ENCODE measurements at regions not wholly inside any gene's neighbourhood (a gene's known extent, or its start where the extent isn't known, plus 50 kb on each side); places are given as distances from the start of the nearest gene placed in this dataset.

DNA sequence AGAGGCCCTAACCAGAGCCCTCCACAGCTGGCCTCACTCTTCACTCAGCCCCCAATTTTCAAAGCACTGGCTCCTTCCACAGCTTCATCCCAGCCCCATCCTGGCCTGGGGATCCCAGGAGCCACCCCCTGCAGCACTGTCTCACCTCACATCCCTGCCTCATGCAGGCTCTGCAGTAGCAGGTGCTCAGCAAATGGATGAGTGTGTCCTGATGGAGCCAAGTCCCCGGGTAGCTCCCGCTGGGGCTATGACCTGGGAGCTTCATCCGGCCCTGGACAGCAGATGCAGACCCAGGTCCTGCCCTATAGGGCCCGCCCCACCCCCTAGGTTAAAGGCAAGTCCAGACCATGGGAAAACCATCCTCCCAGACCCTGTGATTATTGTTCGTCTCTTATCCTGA is 143.2 kb upstream of the ZNF507 start:
- H3K9me3 Mint-ChIP-seq (ENCODE audit: low read depth): no peaks in the 10 kb centered on the region
- H3K4me3 Mint-ChIP-seq (ENCODE audit: low read depth): no peak overlapping the region
- H3K27me3 Mint-ChIP-seq: peaks cover 38% of the 10 kb centered on the region
- peaks cover 1% of the 10 kb centered on the region for H3K4me1 Mint-ChIP-seq (ENCODE audit: low read depth)
- H3K27ac Mint-ChIP-seq: no peak overlapping the region
- H3K36me3 Mint-ChIP-seq (ENCODE audit: insufficient read depth): no peaks in the 10 kb centered on the region
- no peak for DNase-seq (ENCODE audit: low spot score, unreplicated experiment)
- TF ChIP-seq, protein P1, sequence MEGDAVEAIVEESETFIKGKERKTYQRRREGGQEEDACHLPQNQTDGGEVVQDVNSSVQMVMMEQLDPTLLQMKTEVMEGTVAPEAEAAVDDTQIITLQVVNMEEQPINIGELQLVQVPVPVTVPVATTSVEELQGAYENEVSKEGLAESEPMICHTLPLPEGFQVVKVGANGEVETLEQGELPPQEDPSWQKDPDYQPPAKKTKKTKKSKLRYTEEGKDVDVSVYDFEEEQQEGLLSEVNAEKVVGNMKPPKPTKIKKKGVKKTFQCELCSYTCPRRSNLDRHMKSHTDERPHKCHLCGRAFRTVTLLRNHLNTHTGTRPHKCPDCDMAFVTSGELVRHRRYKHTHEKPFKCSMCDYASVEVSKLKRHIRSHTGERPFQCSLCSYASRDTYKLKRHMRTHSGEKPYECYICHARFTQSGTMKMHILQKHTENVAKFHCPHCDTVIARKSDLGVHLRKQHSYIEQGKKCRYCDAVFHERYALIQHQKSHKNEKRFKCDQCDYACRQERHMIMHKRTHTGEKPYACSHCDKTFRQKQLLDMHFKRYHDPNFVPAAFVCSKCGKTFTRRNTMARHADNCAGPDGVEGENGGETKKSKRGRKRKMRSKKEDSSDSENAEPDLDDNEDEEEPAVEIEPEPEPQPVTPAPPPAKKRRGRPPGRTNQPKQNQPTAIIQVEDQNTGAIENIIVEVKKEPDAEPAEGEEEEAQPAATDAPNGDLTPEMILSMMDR (IDR thresholded peaks at IDR 0.05; ENCODE audit: unreplicated experiment): no peak

DNA sequence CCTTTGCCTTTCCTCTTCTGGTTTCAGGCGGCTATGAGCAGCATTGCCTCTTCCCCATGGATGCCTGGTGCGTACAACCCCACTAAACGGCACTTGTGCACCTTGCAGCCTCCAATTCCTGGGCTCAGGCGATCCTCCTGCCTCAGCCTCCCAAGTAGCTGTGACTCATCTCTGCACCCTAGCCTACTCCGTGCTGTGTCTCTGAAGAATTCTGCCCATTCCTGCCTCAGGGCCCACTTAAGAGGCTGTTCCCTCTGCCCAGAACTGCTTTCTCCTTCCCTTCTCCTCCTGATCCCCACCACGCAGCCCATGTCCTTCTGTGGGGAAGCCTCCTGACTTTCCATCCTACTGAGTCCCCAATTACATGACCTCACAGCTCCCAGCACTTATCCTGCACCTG is 142.2 kb upstream of the ZNF507 start:
- peaks cover 34% of the 10 kb centered on the region for H3K27me3 Mint-ChIP-seq
- DNase-seq (ENCODE audit: low spot score, unreplicated experiment): no peak
- H3K9me3 Mint-ChIP-seq (ENCODE audit: low read depth): no peaks in the 10 kb centered on the region
- peaks cover 1% of the 10 kb centered on the region for H3K4me1 Mint-ChIP-seq (ENCODE audit: low read depth)
- no peak overlapping the region for H3K27ac Mint-ChIP-seq
- H3K36me3 Mint-ChIP-seq (ENCODE audit: insufficient read depth): no peaks in the 10 kb centered on the region
- TF ChIP-seq, protein P1 (IDR thresholded peaks at IDR 0.05; ENCODE audit: unreplicated experiment): no peak
- no peak overlapping the region for H3K4me3 Mint-ChIP-seq (ENCODE audit: low read depth)

DNA sequence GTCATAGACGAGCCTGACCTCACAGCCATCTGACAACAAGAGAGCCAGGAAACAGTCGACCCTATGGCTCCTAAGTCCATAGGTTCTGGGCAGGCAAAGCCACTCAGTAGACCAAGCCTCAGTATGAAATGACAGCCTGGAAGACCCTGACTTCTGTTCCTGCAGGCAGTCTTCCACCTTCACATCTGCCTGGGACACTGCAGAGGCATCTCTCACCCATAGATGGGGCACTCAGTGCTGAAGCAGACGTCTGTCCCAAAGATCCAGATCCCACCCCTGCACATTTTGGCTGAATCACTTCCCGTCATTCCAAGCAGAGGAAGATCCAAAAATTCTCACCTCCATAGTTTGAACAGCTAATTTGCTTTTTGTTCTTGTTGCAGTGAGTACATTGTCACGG is 139.3 kb upstream of the ZNF507 start:
- peaks cover 1% of the 10 kb centered on the region for H3K4me1 Mint-ChIP-seq (ENCODE audit: low read depth)
- TF ChIP-seq, protein P1 (IDR thresholded peaks at IDR 0.05; ENCODE audit: unreplicated experiment): no peak
- H3K27ac Mint-ChIP-seq: peak overlapping the region; percentile 39
- H3K36me3 Mint-ChIP-seq (ENCODE audit: insufficient read depth): peaks cover 2% of the 10 kb centered on the region
- H3K27me3 Mint-ChIP-seq: peaks cover 23% of the 10 kb centered on the region
- no peak for DNase-seq (ENCODE audit: low spot score, unreplicated experiment)
- no peak overlapping the region for H3K4me3 Mint-ChIP-seq (ENCODE audit: low read depth)
- peaks cover 10% of the 10 kb centered on the region for H3K9me3 Mint-ChIP-seq (ENCODE audit: low read depth)

DNA sequence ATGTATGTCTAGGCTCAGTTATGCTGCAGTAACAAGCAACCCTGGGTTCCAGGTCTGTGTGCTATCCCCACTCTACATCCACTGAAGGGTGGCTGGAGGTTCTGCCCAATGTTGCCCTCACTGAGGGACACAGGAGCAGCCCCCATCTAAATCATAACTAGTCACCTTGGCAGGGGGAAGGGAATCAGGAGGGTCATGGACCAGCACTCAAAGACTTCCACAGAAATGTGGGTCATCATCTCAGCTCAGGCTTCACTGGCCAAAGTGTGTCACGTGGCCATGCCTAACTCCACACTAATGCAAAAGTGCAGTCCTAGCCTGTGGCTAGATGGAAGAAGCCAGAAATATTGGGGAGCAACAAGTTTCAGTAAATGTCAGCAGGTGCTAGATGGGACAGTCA is 137.3 kb upstream of the ZNF507 start:
- no peaks in the 10 kb centered on the region for H3K4me1 Mint-ChIP-seq (ENCODE audit: low read depth)
- H3K27me3 Mint-ChIP-seq: peaks cover 25% of the 10 kb centered on the region
- H3K27ac Mint-ChIP-seq: no peak overlapping the region
- no peak for DNase-seq (ENCODE audit: low spot score, unreplicated experiment)
- H3K36me3 Mint-ChIP-seq (ENCODE audit: insufficient read depth): peaks cover 2% of the 10 kb centered on the region
- TF ChIP-seq, protein P1 (IDR thresholded peaks at IDR 0.05; ENCODE audit: unreplicated experiment): no peak
- H3K4me3 Mint-ChIP-seq (ENCODE audit: low read depth): no peak overlapping the region
- H3K9me3 Mint-ChIP-seq (ENCODE audit: low read depth): peaks cover 30% of the 10 kb centered on the region

DNA sequence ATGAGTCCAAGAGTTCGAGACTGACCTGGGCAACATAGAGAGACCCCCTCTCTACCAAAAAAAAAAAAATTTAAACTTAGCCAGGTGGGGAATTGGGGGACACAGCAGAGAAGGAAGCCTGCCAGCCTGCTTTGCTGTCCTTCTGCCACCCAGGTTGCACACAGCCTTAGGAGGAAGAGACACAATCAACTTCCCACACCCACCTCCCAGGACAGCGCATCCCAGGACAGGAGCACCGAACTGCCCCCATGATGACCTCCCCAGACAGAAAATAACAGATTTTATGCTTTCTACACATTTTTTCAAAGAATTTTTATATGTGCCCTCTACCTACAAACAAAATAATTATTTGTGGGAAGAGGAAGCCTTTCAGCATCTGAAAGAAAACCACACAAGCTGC is 126.0 kb upstream of the ZNF507 start:
- TF ChIP-seq, protein P1 (IDR thresholded peaks at IDR 0.05; ENCODE audit: unreplicated experiment): no peak
- Mint-ChIP-seq H3K4me1 (ENCODE audit: low read depth) (peaks cover 3% of the 10 kb centered on the region), H3K27ac (no peak overlapping the region), H3K27me3 (peaks cover 35% of the 10 kb centered on the region), H3K4me3 (ENCODE audit: low read depth) (no peak overlapping the region), H3K36me3 (ENCODE audit: insufficient read depth) (no peaks in the 10 kb centered on the region), H3K9me3 (ENCODE audit: low read depth) (no peaks in the 10 kb centered on the region)
- DNase-seq (ENCODE audit: low spot score, unreplicated experiment): no peak
